GM21381 (cell line): ENCODE measurements at regions not wholly inside any gene's neighbourhood (a gene's known extent, or its start where the extent isn't known, plus 50 kb on each side); places are given as distances from the start of the nearest gene placed in this dataset.

Source experiments
- ATAC-seq: cut with Tn5 transposase; IDR thresholded peaks from one replicate; pipeline ENCODE4 v1.9.1; 2021; ENCODE audit warnings: mild to moderate bottlenecking, moderate library complexity; ENCODE audit not compliant: unreplicated experiment

DNA sequence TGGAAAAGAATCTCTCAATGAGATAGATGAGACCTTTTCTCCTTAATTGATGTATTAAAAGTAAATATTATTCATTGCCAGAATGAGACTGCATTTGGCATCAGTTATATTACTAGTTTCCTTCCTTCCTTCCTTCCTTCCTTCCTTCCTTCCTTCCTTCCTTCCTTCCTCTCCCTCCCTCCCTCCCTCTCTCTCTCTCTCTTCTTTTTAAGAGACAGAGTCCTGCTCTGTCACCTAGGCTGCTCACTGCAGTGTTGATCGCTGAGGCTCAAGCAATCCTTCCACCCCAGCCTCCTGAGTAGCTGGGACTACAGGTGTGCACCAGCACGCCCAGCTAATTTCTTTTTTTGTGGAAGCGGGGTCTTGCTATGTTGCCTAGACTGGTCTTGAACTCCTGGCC lies 50.4 kb upstream of the ARX start:
- no peak for ATAC-seq
